A549 (cell line): ENCODE measurements at regions not wholly inside any gene's neighbourhood (a gene's known extent, or its start where the extent isn't known, plus 50 kb on each side); places are given as distances from the start of the nearest gene placed in this dataset.

Source experiments
- ATAC-seq, 2 experiments: fragments of 200-7000 bp in 1 of 2; fragments of >200 bp in 1 of 2; cut with Nextera tagmentation in 1 of 2; cut with Tn5 transposase in 1 of 2; 3 replicates each; pipeline versions ENCODE4 v1.8.0 to v1.9.1; 2018 to 2020; ENCODE audit warnings: mild to moderate bottlenecking in 1 of 2, moderate library complexity in 1 of 2
- CTCF ChIA-PET: fragments of 300-600 bp; sonication (Branson Sonifier 250); formaldehyde crosslinking; extraction: SDS; loops from one replicate; lab custom pipeline; 2021; ENCODE audit warnings: antibody characterized with exemption, inconsistent platforms; lab: Yijun Ruan, JAX
- POLR2A ChIA-PET: fragments of 350-600 bp; formaldehyde crosslinking; extraction: SDS; loops from one replicate; lab custom pipeline; 2021; ENCODE audit warnings: antibody characterized with exemption, inconsistent platforms; lab: Yijun Ruan, JAX
- DNase-seq, 2 experiments: peaks; one replicate each; pipeline versions ENCODE4 v3.0.0 to v3.0.0-alpha.2; 2011 to 2016; ENCODE audit warnings: low read depth in 1 of 2, low spot score in 1 of 2
- FAIRE-seq: peaks from 2 replicates; lab custom pipeline; 2011; peaks lifted over from hg19 to GRCh38; lab: Jason Lieb, UNC
- H3K27ac ChIP-seq, 2 experiments: fragments of >200 bp; sonication (Bioruptor Twin); formaldehyde crosslinking; 3 replicates each; pipeline ENCODE4 v1.5.1; 2016 to 2017
- H3K4me1 ChIP-seq: fragments of >200 bp; sonication (Bioruptor Twin); formaldehyde crosslinking; 3 replicates; pipeline ENCODE4 v1.6.1; 2016
- H3K4me2 ChIP-seq: fragments of >200 bp; sonication (Bioruptor Twin); formaldehyde crosslinking; 3 replicates; pipeline ENCODE4 v1.6.1; 2016
- H3K4me3 ChIP-seq: fragments of >200 bp; sonication (Bioruptor Twin); formaldehyde crosslinking; 3 replicates; pipeline ENCODE4 v1.5.1; 2016
- H3K9me3 ChIP-seq: fragments of >200 bp; sonication (Bioruptor Twin); formaldehyde crosslinking; 3 replicates; pipeline ENCODE4 v1.6.1; 2016
- BHLHE40 ChIP-seq: IDR thresholded peaks from 2 replicates; pipeline ENCODE4 v1.6.1; 2012; ENCODE audit warnings: low read depth, low read length, inconsistent platforms
- CBX8 ChIP-seq: fragments of 200-600 bp; sonication (generic); IDR thresholded peaks from 2 replicates; pipeline ENCODE4 v1.6.1; 2016
- CEBPB ChIP-seq, 2 experiments: fragments of >200 bp in 1 of 2; sonication (Bioruptor Twin) in 1 of 2; formaldehyde crosslinking in 1 of 2; IDR thresholded peaks; 2 replicates each; pipeline ENCODE4 v1.6.1; 2012 to 2016
- CHD2 ChIP-seq: fragments of 150-350 bp; IDR thresholded peaks from 2 replicates; pipeline ENCODE4 v1.6.1; 2014; ENCODE audit warnings: low read length; ENCODE audit not compliant: partially characterized antibody
- EHF ChIP-seq: fragments of 250-450 bp; sonication (Bioruptor Pico); IDR thresholded peaks from 2 replicates; pipeline ENCODE4 v1.5.0; 2020; ENCODE audit warnings: mild to moderate bottlenecking
- EP300 ChIP-seq, 2 experiments: fragments of >200 bp; sonication (Bioruptor Twin); formaldehyde crosslinking; IDR thresholded peaks; 2 replicates in 1 of 2; 3 replicates in 1 of 2; pipeline ENCODE4 v1.6.1; 2016 to 2017
- ESRRA ChIP-seq: fragments of 150-350 bp; IDR thresholded peaks from 2 replicates; pipeline ENCODE4 v1.6.1; 2014; ENCODE audit warnings: mild to moderate bottlenecking, low read length, borderline replicate concordance
- FOXS1 ChIP-seq: fragments of 250-450 bp; sonication (Bioruptor Pico); IDR thresholded peaks from 2 replicates; pipeline ENCODE4 v1.5.0; 2020; ENCODE audit warnings: mild to moderate bottlenecking, moderate library complexity
- HDAC2 ChIP-seq: fragments of 200-600 bp; sonication (generic); IDR thresholded peaks from 2 replicates; pipeline ENCODE4 v1.6.1; 2016
- HES2 ChIP-seq: fragments of >200 bp; sonication (Bioruptor Twin); formaldehyde crosslinking; IDR thresholded peaks from 2 replicates; pipeline ENCODE4 v1.6.1; 2016
- HOXA7 ChIP-seq: fragments of 250-450 bp; sonication (Bioruptor Pico); IDR thresholded peaks from 2 replicates; pipeline ENCODE4 v1.5.0; 2020; ENCODE audit warnings: mild to moderate bottlenecking, moderate library complexity
- HOXB13 ChIP-seq: fragments of 250-450 bp; sonication (Bioruptor Pico); IDR thresholded peaks from 2 replicates; pipeline ENCODE4 v1.5.0; 2020; ENCODE audit warnings: low read depth, mild to moderate bottlenecking, moderate library complexity
- JUN ChIP-seq, 2 experiments: fragments of >200 bp; sonication (Bioruptor Twin); formaldehyde crosslinking; IDR thresholded peaks; 2 replicates in 1 of 2; 3 replicates in 1 of 2; pipeline ENCODE4 v1.6.1; 2016 to 2017
- KDM5A ChIP-seq: fragments of 200-600 bp; sonication (generic); IDR thresholded peaks from 2 replicates; pipeline ENCODE4 v1.6.1; 2016; ENCODE audit warnings: antibody characterized with exemption, mild to moderate bottlenecking
- NFE2L2 ChIP-seq: fragments of 150-350 bp; conservative IDR thresholded peaks from 2 replicates; pipeline ENCODE4 v1.6.1; 2014; ENCODE audit warnings: low read length
- NPAS2 ChIP-seq: fragments of 250-450 bp; sonication (Bioruptor Pico); IDR thresholded peaks from 2 replicates; pipeline ENCODE4 v1.8.0; 2022; ENCODE audit warnings: mild to moderate bottlenecking, moderate library complexity, borderline replicate concordance
- PHF8 ChIP-seq: fragments of 200-600 bp; sonication (generic); IDR thresholded peaks from 2 replicates; pipeline ENCODE4 v1.6.1; 2016; ENCODE audit warnings: low read depth, mild to moderate bottlenecking, antibody characterized with exemption, moderate library complexity, borderline replicate concordance
- POLR2A ChIP-seq: IDR thresholded peaks from 2 replicates; pipeline ENCODE4 v1.6.1; 2012; ENCODE audit warnings: mild to moderate bottlenecking, low read length
- POLR2AphosphoS2 ChIP-seq: conservative IDR thresholded peaks from 2 replicates; pipeline ENCODE4 v1.6.1; 2012; ENCODE audit warnings: low read length, improper control_type of control experiment, inconsistent platforms
- RAD21 ChIP-seq, 2 experiments: fragments of >200 bp in 1 of 2; sonication (Bioruptor Twin) in 1 of 2; formaldehyde crosslinking in 1 of 2; IDR thresholded peaks in 1 of 2; conservative IDR thresholded peaks in 1 of 2; 2 replicates in 1 of 2; 3 replicates in 1 of 2; pipeline ENCODE4 v1.6.1; 2012 to 2018; ENCODE audit warnings: inconsistent platforms in 1 of 2
- RCOR1 ChIP-seq: fragments of 150-350 bp; IDR thresholded peaks from 2 replicates; pipeline ENCODE4 v1.6.1; 2014; ENCODE audit warnings: antibody characterized with exemption, low read length, low read depth
- TP53 ChIP-seq: fragments of 250-450 bp; sonication (Bioruptor Pico); IDR thresholded peaks from 2 replicates; pipeline ENCODE4 v1.5.0; 2021; ENCODE audit warnings: mild to moderate bottlenecking, moderate library complexity
- WGBS: methylation state at CpG from one replicate; pipeline ENCODE4 v1.1.6; 2017; ENCODE audit errors: missing lambda C conversion rate; 5-methylcytosine and 5-hydroxymethylcytosine counted together
- TF ChIP-seq, protein P1 (sequence below): IDR thresholded peaks from 2 replicates; pipeline ENCODE4 v1.6.1; 2012; ENCODE audit warnings: low read depth, borderline replicate concordance
- TF ChIP-seq, protein P2 (sequence below): fragments of 250-450 bp; sonication (Bioruptor Pico); IDR thresholded peaks from 2 replicates; pipeline ENCODE4 v1.5.0; 2021; ENCODE audit warnings: mild to moderate bottlenecking, moderate library complexity, borderline replicate concordance

- 21% methylated on average over 8 of the region's 8 CpGs for WGBS
- ChIA-PET CTCF (no interaction called here), POLR2A (no interaction called here)
- TF ChIP-seq HOXA7 = no peak
- TF ChIP-seq JUN (IDR thresholded peaks at IDR 0.05) = no peak
- TF ChIP-seq EHF = no peak
- TF ChIP-seq ESRRA = no peak
- TF ChIP-seq POLR2AphosphoS2 = no peak
- no peak for TF ChIP-seq BHLHE40
- TF ChIP-seq, protein P1, sequence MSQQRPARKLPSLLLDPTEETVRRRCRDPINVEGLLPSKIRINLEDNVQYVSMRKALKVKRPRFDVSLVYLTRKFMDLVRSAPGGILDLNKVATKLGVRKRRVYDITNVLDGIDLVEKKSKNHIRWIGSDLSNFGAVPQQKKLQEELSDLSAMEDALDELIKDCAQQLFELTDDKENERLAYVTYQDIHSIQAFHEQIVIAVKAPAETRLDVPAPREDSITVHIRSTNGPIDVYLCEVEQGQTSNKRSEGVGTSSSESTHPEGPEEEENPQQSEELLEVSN = no peak
- no peak for TF ChIP-seq CEBPB (IDR thresholded peaks at IDR 0.05)
- TF ChIP-seq HES2 = no peak
- no peak for TF ChIP-seq FOXS1 (CRISPR knock-in tag)
- ATAC-seq = no peak
- DNase-seq = no peak
- Histone ChIP-seq H3K4me1 (no peaks in the 10 kb centered on the region), H3K27ac (no peak overlapping the region), H3K9me3 (no peaks in the 10 kb centered on the region), H3K4me3 (no peak overlapping the region), H3K4me2 (no peak overlapping the region)
- no peak for FAIRE-seq
Observed at GRCh38 chr6:164507206-164507940, 802.0 kb downstream of the C6orf118 start.

GRCh38 chr6:164505425-164505824 lies 804.0 kb downstream of the C6orf118 start:
- DNase-seq (no peak), FAIRE-seq (no peak), ATAC-seq (no peak)
- H3K4me1 ChIP-seq = no peaks in the 10 kb centered on the region
- ChIA-PET POLR2A (no interaction called here), CTCF (no interaction called here)
- no peak overlapping the region for H3K4me3 ChIP-seq
- no peak overlapping the region for H3K27ac ChIP-seq
- no peak overlapping the region for H3K4me2 ChIP-seq
- no peaks in the 10 kb centered on the region for H3K9me3 ChIP-seq
- TF ChIP-seq HOXB13 (CRISPR knock-in tag) (no peak), CBX8 (no peak), TP53 (CRISPR knock-in tag) (no peak), RAD21 (conservative IDR thresholded peaks at IDR 0.05 in 1 of 2, IDR thresholded peaks at IDR 0.05 in 1 of 2) (no peak), HDAC2 (no peak), FOXS1 (CRISPR knock-in tag) (no peak), CHD2 (no peak), NPAS2 (CRISPR knock-in tag) (no peak), PHF8 (no peak), POLR2A (no peak), NFE2L2 (no peak), EP300 (IDR thresholded peaks at IDR 0.05) (no peak), KDM5A (no peak), RCOR1 (no peak)
- TF ChIP-seq, protein P2, sequence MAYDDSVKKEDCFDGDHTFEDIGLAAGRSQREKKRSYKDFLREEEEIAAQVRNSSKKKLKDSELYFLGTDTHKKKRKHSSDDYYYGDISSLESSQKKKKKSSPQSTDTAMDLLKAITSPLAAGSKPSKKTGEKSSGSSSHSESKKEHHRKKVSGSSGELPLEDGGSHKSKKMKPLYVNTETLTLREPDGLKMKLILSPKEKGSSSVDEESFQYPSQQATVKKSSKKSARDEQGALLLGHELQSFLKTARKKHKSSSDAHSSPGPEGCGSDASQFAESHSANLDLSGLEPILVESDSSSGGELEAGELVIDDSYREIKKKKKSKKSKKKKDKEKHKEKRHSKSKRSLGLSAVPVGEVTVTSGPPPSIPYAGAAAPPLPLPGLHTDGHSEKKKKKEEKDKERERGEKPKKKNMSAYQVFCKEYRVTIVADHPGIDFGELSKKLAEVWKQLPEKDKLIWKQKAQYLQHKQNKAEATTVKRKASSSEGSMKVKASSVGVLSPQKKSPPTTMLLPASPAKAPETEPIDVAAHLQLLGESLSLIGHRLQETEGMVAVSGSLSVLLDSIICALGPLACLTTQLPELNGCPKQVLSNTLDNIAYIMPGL (CRISPR knock-in tag) = no peak
- TF ChIP-seq, protein P1 = no peak
- WGBS = 56% methylated on average over 4 of the region's 4 CpGs
